ENCODE measurements at regions not wholly inside any gene's neighbourhood (a gene's known extent, or its start where the extent isn't known, plus 50 kb on each side); places are given as distances from the start of the nearest gene placed in this dataset.
"Not testable (repeated sequence)": the region's sequence is repeated elsewhere in the genome, so short reads cannot be mapped to it uniquely, and the experiment has no call there.

- DNase-seq: no peak
These were observed 356.2 kb downstream of the GLRX3 start for GRCh38 chr10:130492266-130492934.

GRCh38 chr10:130493021-130493420 lies 356.8 kb downstream of the GLRX3 start:
- no peak for DNase-seq

DNA sequence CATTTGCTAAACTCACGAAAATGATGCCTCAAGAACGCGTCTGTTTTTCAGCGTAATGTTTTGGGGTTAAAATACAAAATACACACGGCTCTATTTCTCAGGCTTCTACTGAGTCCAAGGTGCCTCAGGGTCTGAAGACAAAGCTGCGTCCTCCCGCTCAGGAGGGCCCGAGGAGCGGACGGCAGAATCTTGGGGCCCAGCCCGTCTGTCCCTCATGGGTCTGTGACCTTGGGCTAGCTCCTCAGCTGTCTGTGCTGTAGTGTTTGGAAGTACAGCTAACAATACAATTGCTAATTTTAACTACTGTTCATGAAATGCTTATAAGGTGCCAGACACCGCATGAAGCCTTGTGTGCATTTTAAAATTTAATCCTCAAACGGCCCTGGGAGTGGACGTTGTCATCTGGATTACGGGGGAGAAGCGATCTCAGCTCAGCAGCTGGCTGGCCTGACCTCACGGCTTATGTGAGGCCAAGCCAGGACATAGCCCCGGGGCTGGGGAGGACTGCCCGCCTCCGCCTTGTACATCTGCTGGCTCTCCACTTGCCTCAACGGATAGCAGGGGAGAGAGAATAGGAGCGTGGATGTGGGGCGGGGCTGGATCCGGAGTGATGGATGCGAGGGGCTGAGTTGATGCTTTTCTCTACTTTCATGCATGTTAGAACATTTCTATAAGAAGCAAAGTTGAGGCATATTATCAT lies 357.4 kb downstream of the GLRX3 start:
- no peak for DNase-seq

DNA sequence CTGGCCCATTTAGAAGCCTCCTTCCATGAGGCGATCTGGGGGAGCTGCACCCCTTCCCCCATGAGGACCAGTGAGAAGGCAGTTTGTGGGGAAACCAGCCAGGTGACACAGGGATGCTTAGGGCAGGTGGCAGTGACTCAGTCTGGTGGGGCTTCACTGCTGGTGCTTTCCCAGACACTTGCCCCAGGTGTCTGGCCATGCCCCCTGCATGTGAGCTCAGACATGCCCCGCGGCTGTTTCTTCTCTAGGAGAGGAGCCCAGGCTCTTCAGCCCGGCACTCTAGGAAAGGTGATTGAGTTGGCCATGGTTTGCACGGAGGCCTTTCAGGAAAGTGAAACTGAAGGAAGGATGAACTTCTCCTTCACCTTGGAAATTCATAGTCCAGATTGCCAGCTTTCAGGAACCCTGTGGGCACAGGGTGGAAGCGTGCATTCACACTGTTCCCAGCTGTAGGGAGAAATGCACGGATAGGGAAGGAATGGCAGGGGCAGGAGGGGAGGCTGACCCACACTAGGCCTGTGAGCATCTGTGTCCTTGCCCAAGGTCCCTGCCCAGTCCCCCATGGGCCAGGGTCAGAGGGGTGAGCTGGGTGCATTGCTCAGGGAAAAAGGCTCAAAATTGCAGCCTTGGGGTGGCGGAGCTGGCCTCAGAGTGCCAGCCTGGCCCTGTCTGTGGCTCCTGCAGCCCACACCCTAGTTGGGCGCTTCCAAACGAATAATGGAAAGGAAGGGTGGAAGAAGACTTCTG lies 359.1 kb downstream of the GLRX3 start:
- no peak for DNase-seq

DNA sequence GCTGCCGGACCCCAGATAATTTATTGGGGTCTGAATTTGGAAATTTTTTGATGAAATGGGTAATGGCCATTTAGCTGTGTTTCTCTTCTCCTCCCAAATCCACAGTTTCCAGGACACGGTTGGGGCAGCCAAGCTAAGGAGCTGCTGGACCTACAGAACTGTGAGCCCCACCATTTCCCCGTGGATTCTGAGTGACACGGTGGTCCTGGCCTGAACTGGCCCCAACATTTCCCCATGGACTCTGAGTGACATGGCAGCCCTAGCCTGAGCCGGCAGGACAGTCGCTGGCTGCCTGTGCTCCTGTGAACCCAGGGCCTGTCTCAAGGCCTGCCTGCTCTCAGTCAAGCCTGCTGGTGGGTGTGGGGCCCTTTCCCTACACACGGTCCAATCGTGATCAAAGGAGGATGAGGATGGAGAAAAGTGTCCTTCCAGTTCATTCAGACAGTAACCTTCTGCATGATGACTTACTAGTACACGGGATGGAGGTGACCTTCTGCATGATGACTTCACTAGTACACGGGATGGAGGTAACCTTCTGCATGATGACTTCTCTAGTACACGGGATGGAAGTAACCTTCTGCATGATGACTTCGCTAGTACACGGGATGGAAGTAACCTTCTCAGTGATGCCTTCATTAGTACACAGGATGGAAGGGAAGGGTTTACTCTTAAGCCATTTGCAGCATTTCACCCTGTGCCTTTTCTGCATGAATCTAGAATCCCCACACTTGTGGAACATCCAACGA lies 359.9 kb downstream of the GLRX3 start:
- DNase-seq: no peak

DNA sequence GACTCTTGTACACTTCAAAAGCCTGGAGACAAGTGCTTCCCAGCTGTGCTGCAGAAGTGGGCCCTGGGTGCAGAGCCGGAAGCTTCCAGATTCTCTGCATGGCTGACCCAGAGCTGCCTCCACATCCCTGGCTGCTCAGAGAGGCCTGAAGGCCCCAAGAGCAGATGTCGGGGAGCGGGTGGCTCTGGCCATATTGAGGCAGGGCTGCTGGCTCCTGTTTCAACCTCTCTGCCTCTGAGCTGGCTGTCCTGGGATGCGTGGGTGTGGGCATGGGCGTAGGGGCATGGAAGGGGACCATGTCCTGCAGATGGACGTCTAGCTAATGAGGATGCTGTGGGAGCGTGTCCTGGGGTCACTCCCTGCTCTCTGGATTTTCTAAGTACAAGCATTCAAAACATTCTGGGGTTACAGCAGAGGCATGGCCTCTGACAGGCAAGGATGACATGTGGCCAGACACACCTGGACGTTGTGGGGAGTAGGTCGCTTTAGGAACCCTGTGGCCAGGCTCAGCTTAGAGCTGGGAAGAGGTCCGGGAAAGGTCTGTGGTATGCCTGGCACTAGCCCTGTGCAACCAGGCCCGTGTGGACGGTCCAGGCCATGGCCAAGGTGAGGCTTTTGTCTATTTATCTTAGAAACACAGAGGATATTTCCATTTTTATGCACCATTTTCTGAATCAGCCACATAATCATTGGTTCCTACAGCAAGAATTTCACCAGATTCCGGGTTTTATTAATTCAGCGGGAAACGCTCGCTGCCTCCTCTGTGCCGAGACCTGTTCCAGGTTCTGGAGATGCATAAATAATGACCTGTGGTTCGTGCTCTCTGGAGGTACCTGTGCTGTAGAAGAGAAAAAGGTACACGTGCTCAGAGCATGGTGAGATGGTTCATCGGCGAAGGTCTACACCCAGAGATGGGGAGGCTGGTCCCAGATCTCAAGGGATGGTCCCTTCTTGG lies 361.1 kb downstream of the GLRX3 start:
- no peak for DNase-seq

DNA sequence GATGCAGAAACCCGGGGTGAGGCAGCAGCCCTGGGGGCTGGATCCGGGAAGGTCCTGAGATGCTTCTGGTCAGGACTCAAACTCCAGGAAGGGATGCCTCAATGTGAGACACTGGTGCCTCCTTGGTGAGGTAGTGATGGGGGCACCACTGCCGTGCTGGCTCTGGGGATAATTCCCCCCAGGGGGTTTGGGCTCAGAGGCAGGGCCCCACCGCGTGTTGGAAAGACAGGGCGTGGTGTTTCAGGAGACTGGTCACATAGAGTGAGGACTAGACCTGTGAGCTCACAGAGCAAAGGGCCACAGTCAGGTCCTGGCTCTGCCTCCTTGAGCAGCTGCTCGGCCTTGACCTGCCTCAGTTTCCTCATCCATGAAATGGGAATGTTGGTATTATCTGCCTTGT lies 361.9 kb downstream of the GLRX3 start:
- DNase-seq: no peak

- DNase-seq: no peak
These were observed 362.7 kb downstream of the GLRX3 start for GRCh38 chr10:130498934-130499333.

DNA sequence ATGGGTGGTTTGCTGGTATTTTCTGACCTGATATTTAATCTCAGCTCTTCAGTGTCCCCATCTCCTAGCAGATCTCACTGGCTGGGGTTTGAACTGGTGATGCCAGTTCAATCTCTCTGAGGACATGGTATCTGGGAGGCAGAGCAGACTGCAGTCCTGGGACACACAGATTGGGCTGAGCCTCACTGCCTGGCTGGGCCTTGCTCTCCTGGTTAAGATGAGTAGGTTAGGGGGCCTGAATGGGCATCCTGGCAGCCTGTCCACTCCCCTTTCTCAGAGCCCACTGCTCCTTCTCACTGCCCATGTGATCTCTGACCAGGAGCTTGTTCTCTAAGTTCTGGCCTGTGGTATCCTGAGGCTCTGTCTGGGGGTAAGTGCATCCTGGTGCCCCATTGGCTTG lies 363.4 kb downstream of the GLRX3 start:
- no peak for DNase-seq

DNA sequence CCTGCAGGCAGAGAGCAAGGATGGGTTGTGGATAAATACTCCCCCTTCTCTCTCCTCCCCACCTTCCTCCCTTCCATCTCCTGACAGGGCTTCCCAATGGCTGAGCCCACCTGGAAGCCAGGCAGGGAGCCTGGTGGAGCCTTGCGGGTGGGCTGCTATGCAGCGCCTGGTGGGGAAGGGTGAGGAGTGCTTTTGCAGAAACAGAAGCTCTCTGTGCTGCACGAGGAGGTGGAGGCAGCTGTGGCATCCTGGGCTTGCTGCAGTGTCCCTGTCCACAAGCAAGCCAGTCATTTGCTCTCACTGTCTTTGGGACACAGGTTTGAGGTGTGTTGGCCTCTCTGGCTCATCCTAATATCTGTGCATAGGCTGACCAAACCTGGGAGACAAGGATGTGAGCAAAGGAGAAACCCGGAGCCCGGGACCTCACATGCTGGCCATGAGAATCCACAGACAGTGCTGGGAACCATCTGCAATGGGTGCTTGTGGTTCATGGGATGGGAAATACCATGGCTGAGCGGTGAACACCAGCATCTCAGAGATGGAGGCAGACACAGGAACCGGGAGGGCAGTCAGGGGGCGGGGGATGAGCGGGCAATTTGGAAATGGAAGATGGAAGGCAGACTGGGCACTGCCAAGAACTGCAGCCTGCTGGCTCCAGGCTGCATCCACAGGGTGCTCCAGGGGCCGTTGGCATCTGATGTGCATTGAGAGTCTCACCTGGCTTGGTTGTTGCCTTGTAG lies 364.2 kb downstream of the GLRX3 start:
- DNase-seq: no peak

DNA sequence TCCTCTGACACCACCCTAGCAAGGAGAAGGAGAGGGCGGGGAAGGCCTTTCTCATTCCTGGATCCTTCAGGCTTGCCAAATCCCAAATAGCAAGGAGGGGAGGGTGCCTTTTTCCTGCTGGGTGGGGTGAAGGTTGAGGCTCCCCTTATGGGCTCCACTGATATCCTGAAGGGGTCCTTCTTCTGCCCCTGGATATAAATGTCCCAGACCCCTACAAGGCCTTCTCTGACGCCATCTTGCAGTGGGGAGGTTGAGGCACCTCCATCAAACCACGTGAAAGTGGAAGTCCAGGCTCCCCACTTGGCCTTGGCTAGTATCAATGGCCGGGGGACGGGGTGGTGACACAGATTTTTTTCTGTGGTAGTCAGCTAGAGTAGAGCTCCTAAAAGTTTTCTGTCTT lies 371.3 kb downstream of the GLRX3 start:
- DNase-seq: no peak

- DNase-seq: no peak
These were observed 373.9 kb downstream of the GLRX3 start for GRCh38 chr10:130509881-130510689.

DNA sequence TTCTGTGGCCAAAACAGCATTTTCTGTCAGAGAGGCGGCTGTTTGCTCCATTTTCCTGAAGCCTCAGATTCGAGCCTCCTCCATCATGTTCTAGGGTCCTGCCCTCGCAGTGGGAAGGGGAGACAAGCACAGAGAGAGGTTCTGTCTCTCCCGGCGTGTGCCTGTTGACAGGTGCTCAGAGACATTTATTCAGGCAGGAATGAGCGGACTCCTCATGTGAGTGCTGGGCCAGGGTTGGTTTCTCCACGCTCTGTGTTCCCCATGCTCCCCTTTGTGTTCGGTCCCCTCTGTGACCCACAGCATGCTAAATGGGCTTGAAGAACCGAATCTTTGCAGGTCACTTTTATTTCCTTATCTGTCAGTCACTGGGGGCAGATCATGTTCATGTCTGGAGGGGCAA lies 374.6 kb downstream of the GLRX3 start:
- DNase-seq: no peak

- no peak for DNase-seq
These were observed 375.6 kb downstream of the GLRX3 start for GRCh38 chr10:130511766-130512165.

DNA sequence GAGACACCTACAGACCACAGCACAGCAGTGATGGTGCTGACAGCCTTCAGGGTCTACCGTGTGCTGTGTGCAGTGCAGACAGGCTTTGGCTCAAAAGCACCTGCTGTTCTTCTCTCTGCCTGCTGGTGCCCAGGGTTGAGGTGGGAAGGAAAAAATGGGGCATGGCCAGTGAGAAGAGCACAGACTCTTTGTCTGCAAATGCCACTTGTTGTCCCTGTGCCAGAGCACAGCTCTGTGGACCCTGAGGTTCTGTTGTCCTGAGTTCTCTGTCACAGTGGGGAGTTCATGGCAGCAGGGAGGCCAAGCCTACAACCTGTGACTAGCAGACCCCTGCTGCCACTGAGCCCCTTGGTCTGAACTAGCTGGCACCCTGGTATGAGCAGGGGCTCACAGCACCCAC lies 376.7 kb downstream of the GLRX3 start:
- DNase-seq: no peak

GRCh38 chr10:130513686-130514476 lies 377.7 kb downstream of the GLRX3 start:
- no peak for DNase-seq

DNA sequence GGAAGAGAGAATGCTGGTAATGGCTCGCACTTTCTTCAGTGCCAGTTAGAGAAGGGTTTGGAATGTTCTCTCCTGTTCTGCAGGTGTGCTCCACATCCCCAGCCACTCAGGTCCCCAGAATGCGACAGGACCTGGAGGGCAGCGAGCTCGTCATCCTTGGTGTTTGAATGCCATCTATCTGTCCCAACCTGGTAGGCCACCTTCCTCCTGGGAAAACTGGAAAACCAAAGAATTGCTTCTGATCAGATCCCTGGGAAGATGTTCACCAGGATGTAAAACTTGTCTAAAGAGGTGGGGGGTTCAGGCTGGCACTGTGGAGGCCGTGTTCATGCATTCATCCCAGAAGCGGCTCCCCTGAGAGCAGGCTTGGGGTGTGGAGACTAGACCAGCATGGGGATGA lies 379.5 kb downstream of the GLRX3 start:
- no peak for DNase-seq

DNA sequence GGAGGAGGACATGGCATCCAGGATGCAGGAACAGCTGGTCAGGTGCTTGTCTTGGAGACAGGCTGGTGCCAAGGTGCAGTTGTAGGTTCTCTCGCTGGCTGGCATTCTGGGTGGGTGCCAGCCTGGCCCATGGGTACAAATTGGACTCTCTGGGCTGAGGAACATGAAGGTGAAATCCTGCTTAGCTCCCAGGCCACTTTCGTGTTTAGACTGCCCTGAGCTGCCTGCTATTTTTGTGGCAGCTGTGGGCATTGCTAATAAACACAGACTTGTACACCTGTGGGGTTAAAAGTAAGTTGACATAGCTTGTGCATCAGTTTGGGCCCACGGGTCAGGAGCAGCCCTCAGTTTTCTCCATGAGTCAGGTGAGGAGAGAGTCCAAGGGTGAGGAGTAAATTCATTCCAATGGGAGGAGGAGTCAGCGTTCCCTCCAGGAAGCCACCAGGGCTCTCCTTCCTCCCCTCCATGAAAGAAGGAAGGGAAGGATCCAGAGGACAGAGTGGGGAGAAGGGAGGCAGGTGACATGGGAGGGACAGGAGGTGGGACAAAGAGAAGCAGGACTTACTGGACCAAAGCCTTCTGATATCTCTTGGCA lies 380.0 kb downstream of the GLRX3 start:
- DNase-seq: no peak

DNA sequence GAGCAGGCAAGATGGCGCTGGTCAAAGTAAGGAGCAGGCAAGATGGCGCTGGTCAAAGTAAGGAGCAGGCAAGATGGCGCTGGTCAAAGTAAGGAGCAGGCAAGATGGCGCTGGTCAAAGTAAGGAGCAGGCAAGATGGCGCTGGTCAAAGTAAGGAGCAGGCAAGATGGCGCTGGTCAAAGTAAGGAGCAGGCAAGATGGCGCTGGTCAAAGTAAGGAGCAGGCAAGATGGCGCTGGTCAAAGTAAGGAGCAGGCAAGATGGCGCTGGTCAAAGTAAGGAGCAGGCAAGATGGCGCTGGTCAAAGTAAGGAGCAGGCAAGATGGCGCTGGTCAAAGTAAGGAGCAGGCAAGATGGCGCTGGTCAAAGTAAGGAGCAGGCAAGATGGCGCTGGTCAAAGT lies 382.7 kb downstream of the GLRX3 start:
- not testable (repeated sequence) for DNase-seq
